Sigmoid colon (tissue), 4 donors: ENCODE measurements at regions not wholly inside any gene's neighbourhood (a gene's known extent, or its start where the extent isn't known, plus 50 kb on each side); places are given as distances from the start of the nearest gene placed in this dataset.

Experiments used
- CTCF ChIP-seq, 4 experiments: fragments of 450-650 bp in 3 of 4; fragments of 200-600 bp in 1 of 4; IDR thresholded peaks; one replicate each; pipeline ENCODE4 v1.5.1; 2016 to 2019; ENCODE audit warnings: antibody characterized with exemption in 4 of 4, mild to moderate bottlenecking in 3 of 4, moderate library complexity in 2 of 4
- EP300 ChIP-seq, 4 donors: sonication (generic); formaldehyde crosslinking; IDR thresholded peaks; one replicate each; pipeline ENCODE4 v1.6.1; 2017; ENCODE audit warnings: antibody characterized with exemption in 4 of 4

- no peak for TF ChIP-seq CTCF (IDR thresholded peaks at IDR 0.05)
- no peak for TF ChIP-seq EP300 (IDR thresholded peaks at IDR 0.05)
Observed at GRCh38 chr3:194808640-194809097, 123.0 kb downstream of the FAM43A start.
